Activated CD4-positive, alpha-beta T cell treated with anti-CD3 and anti-CD28 coated beads for 24 hours (primary cell): ENCODE measurements at regions not wholly inside any gene's neighbourhood (a gene's known extent, or its start where the extent isn't known, plus 50 kb on each side); places are given as distances from the start of the nearest gene placed in this dataset.
"Not testable (repeated sequence)": the region's sequence is repeated elsewhere in the genome, so short reads cannot be mapped to it uniquely, and the experiment has no call there.

Source experiments
- DNase-seq, 2 donors: peaks; one replicate each; pipeline ENCODE4 v3.0.0-alpha.2; 2020; ENCODE audit warnings: low read depth in 2 of 2

DNA sequence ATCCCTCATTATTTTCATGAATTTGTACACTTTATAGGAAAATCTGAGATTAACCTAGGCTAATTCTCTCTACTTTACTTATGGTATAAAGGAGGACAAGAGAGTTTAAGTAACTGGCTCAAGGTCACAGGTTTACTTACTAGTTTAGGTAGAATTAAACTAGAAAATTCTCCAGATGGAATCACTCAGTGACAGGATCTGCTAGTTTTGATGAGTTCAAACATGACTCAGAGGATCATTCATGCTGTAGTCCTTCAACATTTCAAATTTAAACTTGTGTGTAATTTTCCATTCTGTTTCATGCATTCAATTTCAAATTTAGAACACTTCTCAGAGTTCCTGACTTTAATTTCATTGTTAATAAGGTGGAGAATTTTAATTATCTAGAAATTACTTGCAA lies 485.7 kb upstream of the TUSC1 start:
- DNase-seq: no peak

DNA sequence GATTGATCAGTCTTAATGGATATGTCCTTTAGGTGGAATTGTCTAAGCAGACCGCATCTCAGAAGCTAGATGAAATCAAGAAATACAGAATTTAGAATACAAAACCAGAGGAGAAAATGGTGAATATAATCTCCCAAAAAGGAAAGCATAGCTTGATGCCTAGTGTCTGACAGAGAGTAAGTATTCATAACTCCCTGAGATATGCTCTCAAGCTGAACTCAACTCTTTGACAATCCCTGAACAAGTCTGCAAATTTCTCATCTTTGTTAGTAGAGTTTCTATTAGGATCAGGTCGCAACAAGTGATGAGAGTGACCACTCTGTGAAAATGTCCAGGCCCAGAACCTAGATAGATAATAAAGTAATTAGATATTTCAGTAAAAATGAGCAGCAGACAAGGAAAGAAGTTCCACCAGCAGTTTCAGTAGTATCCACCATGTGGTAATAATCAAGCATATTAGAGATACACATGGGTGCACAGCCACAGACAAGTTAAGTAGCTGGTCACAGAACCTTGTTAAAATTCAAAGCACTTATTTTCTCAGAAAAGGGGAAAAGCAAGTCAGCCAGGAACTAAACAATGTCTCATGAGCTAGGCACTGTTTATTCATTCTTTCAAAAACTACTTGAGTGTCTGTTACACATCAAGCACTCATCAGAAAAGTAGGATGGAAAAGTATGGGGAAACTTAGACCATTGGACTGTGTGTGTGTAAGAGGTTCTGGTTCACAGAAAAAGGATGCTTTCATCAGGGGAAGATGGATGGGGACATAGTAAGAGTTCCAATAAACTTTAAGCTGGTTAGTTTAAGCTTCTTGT lies 481.5 kb upstream of the TUSC1 start:
- no peak for DNase-seq

DNA sequence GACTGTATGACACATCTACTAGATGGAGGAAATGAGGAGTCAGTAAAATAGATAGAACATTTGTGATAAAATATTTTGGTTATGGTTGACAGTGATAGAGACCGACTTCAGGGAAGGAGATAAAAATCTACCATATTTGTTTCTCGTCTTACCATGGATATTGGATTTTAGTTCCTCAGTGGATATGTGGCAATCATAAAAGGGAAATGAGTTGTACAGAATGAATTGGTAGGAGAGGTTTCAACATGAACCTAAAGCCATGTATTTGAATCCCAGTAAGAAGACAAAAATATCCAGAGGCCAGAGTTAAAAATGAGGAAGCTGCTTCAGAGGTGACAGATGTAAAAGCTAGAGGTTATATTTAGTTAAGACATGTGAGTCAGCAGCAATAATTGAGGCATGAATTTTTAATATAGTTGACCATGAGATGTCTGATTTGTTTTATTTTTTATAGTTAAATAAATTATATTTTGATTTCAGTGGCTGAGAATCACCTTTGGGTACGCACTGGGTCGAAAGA lies 480.4 kb upstream of the TUSC1 start:
- no peak for DNase-seq

DNA sequence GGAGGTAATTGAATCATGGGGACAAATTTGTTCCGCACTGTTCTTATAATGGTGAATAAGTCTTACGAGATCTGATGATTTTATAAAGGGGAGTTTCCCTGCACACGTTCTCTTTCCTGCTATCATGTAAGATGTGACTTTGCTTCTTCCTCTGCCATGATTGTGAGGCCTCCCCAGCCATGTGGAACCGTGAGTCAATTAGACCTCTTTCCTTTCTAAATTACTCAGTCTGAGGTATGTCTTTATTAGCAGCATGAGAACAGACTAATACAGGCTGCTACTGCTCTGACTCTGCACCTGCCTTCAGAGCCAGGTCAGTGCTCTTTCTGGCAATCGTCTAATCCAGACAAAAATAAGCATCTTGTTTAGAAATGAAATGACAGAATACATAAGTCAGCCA lies 479.2 kb upstream of the TUSC1 start:
- no peak for DNase-seq

DNA sequence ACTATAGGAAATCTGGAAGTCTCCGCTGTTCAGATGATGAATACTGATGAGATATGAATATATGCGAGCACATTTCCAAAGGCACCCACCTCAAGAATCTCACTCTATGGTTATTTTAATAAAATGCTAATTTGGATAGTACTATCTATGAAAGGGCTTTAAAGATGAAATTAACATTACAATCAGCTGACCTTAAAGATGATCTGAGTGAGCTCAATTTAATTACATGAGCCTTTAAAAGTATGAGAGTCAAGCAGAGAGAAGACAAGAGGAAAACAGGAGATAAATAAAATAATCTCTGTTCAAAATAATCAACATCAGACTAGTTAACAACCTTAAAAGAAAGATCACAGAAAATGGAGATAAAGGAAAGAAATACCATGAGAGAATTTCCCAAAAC lies 474.1 kb upstream of the TUSC1 start:
- no peak for DNase-seq

DNA sequence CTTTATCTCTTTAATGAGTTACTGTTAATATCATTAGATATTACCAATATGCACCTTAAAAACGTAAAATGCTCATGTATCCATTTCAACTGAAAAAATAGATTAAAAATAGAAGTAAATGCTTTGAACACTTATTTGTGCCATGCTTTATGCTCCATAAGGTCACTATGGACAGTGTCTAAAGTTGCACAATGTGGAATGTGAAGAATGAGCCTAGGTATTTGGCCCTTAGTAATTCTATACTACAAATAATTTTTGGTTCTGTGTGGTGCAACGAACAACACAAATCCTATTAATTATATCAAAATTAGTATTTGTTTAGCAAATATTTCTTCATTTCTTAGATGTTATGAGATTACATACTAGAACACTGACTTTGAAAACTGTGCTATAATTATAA lies 469.9 kb upstream of the TUSC1 start:
- DNase-seq: no peak

DNA sequence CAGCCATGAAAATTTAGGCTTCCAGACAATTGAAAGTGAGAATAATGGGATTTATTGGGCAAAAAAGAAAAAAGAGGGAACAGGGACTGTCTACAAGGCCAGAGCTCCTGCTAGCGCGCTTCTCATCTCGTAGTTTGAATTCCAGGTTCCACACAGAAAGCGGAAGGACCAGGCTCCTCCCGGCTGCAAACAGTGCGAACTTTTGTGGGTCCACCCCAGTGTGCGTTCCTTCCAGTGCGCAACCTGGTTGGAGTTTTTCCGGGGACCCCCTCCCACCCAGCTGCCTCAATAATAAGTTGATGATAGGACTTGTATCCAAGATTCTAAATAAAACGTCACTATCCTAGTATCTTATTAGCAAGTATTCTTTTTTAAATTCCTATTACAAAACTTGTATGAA lies 467.7 kb upstream of the TUSC1 start:
- DNase-seq: no peak

DNA sequence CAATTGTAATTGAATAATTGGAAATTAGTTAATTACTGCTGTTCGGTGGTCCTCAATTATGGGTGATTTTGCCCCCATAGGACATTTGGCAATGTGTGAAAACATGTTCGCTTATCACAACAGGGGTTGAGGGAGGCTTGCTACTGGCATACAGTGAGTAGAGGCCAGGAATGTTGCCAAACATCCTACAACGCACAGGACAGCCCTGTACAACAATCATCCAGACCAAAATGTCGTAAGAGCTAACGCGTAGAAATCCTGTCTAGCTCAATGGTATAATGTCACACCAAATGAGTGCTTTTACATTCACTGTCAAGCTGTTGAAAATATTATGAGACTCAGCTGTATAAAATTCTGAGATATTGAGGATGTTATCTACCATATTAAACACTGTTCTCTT lies 464.4 kb upstream of the TUSC1 start:
- DNase-seq: no peak

DNA sequence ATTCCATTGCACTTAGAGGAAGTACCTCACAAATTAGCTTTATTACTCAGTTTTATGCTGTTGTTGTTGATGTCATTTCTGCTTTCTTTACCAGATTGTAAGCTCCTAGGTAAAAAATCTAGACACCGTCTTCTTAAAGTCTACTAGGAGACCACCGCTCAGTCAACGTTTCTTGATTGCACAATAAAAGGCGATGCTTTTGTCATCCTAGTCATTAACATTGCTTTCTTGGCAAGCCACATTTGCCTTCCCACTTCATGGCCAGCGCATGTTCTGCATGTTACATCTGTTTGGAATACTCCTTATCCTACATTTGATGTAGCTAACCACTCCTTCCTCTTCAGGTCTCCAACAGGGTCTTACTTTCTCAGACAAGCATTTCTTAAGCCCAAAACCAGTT lies 464.0 kb upstream of the TUSC1 start:
- no peak for DNase-seq

DNA sequence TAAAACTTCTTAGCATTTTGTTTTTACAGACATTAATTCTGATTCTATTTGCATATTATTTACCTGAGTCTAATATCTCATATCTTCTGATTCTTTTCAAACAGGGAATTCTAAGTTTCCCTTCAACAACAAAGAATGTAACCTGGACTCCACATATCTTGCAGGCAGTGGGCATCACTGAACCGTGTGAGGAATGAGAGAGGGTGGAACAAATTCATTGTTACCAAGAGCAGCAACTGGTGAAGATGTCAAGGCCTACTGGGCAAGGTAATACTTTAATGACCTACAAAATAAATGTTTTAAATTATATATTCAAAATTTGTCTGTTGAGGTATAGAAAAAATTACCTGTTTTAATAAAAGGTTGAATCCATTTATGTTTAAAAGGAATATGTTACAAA lies 455.3 kb upstream of the TUSC1 start:
- DNase-seq: no peak

DNA sequence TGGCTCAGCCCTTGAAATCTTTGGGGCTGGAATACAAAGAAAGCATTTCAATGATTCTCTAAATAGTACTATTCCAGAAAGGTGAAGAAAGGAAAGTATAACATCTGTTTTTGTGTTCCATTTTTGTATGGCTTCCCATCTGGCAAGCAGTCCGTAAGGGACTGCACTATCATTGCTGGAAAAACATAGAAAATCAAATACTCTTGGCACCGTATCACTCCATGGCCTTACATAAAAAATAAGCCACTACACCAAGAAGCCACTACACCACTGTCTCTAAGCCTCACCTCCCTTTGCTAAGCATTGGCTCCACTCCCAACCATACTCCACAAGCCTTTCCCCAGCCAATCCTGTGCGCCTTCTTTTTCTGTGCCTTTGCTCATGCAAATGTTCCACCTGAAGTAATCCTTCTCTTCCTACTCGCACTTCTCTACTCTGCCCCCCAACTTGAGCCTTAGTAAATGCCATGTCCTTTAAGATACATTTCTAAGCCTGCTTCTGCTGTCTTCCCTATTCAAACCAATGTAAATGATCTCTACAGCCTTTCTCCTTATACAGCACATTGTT lies 454.6 kb upstream of the TUSC1 start:
- DNase-seq: no peak

DNA sequence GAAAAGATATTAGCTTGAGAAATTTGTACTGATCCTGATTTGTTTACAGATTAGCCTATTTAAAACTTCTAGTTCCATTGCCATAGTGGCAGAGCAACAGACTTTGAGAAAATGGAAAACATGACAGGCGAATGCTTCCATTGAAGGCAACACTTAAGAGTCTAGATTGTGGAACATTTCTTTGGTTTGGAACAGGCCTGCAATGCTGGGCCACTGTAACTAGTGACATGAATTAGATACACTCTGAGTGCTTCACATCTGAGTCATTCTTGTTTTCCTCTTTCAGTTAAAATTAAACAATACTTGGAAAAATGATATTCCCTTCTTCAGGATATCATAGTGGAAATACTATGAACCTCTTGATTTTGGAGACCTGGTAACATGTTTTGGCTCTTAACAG lies 453.6 kb upstream of the TUSC1 start:
- no peak for DNase-seq

DNA sequence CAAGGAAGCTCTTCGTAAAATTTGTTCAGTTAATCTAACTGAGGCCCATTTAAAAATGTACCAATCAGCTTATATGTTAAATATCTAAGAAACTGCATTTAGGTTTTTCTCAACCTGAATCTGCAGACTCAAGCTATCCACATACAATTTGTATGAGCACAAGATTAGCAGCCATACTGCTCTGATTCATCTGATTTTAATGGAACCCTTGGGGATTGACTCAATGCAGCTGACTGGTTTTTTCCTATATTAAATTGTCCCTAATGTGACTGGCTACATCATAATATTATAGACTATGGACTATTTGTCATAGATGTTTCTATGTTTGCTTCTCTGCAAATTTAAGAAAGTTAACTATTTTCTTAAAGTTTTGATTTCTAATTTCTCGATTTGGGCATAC lies 451.0 kb upstream of the TUSC1 start:
- DNase-seq: no peak

DNA sequence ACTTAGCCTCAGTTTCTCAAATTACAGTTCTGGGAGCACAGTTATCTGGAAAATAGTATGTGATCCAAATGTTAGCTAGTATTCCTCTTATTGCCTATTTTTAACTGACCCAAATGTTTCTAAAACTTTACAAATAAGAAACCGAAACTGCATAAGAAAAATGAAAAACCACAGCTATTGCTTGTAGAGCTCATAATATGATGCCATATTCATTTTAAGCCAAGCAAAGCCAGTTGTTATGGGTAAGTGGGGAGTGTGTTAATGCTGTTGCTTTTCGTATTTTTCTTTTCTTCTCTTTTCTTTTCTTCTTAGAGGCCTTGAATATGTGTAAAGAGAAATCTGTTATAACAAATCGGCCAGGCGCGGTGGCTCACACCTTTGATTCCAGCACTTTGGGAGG lies 447.4 kb upstream of the TUSC1 start:
- no peak for DNase-seq

DNA sequence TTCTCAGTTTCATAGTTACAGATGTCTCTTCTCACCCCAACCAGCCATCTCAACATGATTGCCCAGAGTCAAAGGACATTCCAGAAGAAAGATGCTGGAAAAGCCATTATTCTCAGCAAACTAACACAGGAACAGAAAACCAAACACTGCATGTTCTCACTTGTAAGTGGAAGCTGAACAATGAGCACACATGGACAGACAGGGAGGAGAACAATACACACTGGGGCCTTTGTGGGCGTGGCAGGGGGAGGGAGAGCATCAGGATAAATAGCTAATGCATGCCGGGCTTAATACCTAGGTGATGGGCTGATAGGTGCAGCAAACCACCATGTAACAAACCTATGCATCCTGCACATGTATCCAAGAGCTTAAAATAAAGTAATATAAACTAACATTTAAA lies 437.8 kb upstream of the TUSC1 start:
- not testable (repeated sequence) for DNase-seq

DNA sequence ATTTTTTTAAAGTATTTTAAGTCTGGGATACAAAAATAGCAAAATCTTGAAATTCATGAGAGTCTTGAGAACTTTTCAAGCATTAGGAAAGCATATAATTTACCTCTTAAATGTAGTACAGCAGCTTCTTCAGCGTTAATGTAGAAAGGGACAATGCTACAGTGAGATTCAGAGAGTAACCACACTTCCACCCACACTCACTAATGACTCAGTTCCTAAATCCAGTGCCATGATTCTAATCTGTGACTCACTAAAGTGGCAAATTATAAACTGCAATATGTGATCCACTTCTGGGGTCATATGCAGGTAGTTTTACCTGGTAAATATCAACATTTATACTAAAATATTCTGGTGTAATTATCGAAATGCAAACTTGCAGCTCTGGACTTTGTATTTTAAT lies 434.5 kb upstream of the TUSC1 start:
- DNase-seq: no peak

DNA sequence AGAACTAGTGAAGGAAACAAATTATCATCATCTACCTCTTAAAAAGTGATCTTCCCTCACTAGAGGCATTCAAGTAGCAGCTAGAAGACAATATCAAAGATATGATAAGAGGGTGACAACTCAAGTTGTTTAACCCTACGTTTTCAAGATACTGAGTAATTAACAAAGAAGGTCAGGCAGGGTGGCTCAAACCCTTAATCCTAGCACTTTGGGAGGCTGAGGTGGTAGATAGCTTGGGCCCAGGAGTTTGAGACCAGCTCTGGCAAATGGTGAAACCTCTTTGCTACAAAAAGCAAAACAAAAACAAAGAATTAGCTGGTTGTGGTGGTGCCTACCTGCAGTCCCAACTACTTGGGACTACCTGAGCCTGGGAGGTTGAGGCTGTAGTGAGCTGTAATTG lies 408.2 kb upstream of the TUSC1 start:
- DNase-seq: no peak

DNA sequence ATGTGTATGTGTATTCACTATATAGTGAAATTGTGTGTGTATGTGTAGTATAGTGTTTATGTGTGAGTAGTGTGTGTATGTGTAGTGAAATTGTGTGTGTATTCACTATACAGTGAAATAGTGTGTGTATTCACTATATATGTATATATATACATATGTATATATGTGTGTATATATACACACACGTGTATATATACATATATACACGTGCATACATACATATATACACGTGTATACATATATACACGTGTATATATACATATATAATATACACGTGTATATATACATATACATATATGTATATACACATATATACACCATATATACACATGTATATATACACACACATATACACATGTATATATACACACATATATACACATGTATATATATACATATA lies 403.6 kb upstream of the TUSC1 start:
- no peak for DNase-seq

DNA sequence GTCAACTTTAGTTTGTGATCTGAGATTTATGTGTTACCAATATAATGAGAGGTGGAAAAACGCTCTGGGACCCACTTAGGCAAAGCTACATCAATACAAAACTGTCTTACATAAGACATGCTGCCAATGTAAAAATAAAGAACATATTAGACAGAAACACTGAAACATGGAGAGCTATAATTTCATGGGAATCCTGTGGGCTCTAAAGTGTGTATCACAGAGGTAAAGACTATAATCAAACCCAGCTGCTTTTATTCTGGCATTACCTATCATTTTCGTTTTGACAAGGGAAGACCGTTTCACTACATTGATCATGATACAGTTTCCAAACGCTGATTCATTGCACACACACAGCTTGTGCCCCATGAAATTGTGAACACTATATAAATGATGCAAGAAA lies 400.5 kb upstream of the TUSC1 start:
- DNase-seq: no peak

DNA sequence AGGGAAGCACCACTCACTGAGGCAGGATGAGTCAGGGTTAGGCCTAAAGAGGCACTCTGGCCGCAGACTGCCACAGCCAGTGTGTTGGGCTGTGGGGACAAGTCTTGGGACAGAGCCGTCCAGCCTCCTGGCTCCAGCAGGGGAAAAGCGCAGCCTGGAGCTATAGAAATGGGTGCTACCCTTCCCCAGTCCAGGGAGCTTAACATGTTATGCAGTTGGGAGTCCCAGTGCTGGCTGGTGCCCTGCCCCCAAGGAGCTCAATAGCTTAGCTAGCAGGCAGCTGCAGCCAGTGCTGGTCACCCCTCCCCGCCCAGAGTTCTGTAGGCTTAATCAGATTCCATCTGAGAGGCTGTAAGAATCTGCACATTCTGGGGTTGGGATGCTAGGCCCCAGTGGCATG lies 399.6 kb upstream of the TUSC1 start:
- DNase-seq: no peak

DNA sequence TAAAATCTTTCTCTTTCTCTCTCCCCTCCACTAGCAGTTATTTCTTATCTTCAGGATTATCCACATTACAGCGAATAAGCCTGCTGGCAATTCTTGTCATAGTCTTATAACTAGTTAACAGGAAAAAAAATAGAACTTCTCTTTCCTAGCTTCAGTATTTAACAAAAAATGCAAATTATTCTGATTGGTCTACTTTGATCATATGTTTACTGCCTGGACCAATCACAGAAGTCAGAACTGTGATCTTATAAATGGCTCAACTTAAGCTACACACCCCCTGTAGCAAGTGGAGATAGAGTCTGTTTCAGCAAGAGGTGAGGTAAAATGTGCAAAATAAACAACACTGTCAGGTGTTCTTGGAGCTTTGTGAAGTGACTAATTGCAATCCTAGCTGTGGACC lies 389.4 kb upstream of the TUSC1 start:
- DNase-seq: no peak

DNA sequence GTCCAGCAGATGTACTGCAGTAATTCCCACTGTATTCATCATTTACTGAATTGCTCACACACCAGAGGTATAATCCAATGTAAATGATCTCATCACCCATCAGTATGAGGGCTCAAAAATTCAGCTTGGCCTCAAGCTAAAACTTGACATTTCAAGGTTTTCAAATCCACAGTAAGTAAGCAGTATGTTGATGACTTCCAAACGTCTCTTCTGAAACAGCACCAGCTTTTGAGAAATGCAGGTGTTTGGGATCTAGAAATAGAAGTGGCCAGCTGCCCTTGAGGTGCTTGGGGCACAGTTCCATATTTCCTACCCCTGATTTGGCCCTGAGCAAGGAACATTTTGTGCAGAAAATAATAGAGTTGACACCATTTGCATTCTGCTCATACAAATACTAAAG lies 388.0 kb upstream of the TUSC1 start:
- no peak for DNase-seq

DNA sequence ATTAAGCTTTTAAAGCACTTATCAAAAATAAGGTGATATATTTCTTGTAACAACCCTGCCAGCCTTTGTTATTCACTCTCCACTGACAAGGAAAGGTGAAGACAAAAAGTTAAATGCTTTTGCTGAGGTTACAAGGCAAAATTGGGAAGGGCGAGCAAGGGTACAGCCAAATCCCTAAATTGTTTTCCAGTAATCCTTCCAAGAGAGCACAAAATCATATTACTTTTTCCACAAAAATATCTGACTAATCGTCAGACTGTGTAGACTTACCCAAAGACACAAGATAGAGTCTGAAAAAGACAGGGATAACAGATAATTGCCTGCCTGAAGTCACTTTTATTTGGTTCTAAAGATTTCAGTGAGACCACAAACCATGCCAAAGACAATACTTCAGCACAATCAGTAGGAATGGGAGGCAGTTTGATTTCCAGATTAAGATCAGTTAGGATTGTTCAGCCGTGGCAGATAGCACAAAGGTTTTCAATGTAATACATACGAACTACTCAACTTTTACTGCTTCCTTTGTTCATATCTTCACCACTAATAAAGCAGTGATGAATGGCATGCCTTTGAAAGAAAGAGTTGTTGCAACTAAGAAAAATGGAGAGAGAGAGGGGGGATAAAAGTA lies 383.8 kb upstream of the TUSC1 start:
- no peak for DNase-seq
